ENCODE measurements at regions not wholly inside any gene's neighbourhood (a gene's known extent, or its start where the extent isn't known, plus 50 kb on each side); places are given as distances from the start of the nearest gene placed in this dataset.

GRCh38 chr14:98906123-98906995 lies 365.6 kb downstream of the BCL11B start:
- TF ChIP-seq, protein P1, sequence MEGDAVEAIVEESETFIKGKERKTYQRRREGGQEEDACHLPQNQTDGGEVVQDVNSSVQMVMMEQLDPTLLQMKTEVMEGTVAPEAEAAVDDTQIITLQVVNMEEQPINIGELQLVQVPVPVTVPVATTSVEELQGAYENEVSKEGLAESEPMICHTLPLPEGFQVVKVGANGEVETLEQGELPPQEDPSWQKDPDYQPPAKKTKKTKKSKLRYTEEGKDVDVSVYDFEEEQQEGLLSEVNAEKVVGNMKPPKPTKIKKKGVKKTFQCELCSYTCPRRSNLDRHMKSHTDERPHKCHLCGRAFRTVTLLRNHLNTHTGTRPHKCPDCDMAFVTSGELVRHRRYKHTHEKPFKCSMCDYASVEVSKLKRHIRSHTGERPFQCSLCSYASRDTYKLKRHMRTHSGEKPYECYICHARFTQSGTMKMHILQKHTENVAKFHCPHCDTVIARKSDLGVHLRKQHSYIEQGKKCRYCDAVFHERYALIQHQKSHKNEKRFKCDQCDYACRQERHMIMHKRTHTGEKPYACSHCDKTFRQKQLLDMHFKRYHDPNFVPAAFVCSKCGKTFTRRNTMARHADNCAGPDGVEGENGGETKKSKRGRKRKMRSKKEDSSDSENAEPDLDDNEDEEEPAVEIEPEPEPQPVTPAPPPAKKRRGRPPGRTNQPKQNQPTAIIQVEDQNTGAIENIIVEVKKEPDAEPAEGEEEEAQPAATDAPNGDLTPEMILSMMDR (IDR thresholded peaks at IDR 0.05) = no peak
- TF ChIP-seq ZFX (IDR thresholded peaks at IDR 0.05; ENCODE audit: borderline replicate concordance) = no peak
- no peak overlapping the region for H3K27ac ChIP-seq

GRCh38 chr14:98907271-98907670 lies 364.7 kb downstream of the BCL11B start:
- no peak overlapping the region for H3K27ac ChIP-seq
- TF ChIP-seq ZFX (IDR thresholded peaks at IDR 0.05; ENCODE audit: borderline replicate concordance) = no peak
- TF ChIP-seq, protein P1 (IDR thresholded peaks at IDR 0.05) = no peak

GRCh38 chr14:98908050-98908449 lies 363.9 kb downstream of the BCL11B start:
- TF ChIP-seq, protein P1 (IDR thresholded peaks at IDR 0.05) = no peak
- TF ChIP-seq ZFX (IDR thresholded peaks at IDR 0.05; ENCODE audit: borderline replicate concordance) = no peak
- no peak overlapping the region for H3K27ac ChIP-seq

DNA sequence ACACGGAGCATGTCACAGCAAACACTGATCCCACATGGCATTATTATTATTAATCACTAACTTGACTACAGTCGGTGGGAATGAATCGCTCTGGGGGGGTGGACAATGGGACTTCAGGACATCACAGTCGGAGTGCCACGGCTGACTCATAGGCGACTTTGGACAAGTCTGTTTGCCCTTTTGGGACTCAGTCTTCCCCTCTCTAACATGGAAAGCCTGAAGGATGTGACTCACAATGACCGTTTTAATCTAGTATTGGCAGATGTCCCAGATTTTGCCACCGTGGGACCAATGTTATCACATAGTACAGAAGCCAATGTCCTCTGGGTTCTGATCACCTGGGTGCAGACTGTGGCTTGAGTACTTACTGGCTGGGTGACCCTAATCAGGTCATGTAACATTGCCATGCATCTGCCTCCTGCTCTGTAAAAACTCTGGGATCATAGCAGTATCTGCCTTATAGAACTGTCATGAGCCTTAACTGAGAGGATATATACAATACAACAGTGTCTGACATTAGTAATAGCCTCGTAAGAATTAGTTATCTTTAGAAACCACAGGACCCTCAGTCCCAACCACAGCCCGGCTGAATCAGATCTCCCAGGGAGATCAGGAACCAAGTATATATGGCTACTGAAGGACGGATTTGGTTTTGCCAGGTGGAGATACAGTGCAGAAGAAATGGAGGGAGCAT lies 362.6 kb downstream of the BCL11B start:
- H3K27ac ChIP-seq = no peak overlapping the region
- no peak for TF ChIP-seq ZFX (IDR thresholded peaks at IDR 0.05; ENCODE audit: borderline replicate concordance)

DNA sequence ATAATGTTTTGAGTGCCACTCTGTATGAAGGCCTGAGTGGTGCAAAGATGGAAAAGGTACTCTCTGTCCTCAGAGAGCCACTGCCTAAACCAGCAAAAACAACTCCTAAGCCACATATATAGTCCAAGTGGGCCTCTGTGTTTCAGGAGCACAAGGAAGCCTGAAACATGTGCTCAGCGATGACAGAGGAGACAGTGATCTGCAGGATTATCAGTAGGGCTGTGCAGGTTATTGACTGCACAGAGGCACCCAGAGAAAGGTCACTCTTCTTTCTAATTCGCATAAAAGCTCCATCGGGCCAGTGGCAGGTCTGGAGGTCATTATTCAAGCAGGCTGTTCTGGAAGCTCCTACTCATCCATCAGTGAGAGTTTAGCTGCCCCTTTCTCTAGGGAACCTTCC lies 361.9 kb downstream of the BCL11B start:
- TF ChIP-seq, protein P1 (IDR thresholded peaks at IDR 0.05) = no peak
- no peak overlapping the region for H3K27ac ChIP-seq

DNA sequence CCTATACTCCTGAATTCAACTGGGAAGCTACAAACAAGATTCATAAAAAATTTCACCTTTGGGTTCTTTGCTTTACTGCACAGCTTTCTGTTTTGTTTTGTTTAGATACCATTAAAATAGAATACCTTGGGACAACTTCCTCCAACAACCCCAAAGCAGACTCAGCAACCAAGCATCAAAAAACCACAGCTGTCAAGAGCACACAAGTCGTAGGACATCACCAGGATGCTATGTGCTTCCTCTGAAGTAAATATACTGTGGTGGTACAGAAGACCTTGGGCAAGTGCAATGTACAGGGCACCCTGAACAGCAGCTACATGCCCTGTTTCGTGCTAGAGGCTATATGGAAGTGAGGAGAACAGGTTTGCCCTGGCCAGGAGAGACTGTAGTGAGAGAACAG lies 359.3 kb downstream of the BCL11B start:
- TF ChIP-seq ZFX (IDR thresholded peaks at IDR 0.05; ENCODE audit: borderline replicate concordance) = no peak
- TF ChIP-seq, protein P1 (IDR thresholded peaks at IDR 0.05) = no peak
- H3K27ac ChIP-seq = no peak overlapping the region

GRCh38 chr14:98913967-98914650 lies 357.9 kb downstream of the BCL11B start:
- TF ChIP-seq ZFX (IDR thresholded peaks at IDR 0.05; ENCODE audit: borderline replicate concordance) = no peak
- TF ChIP-seq, protein P1 (IDR thresholded peaks at IDR 0.05) = no peak
- H3K27ac ChIP-seq = no peak overlapping the region
